ENCODE measurements at regions not wholly inside any gene's neighbourhood (a gene's known extent, or its start where the extent isn't known, plus 50 kb on each side); places are given as distances from the start of the nearest gene placed in this dataset.

GRCh38 chr10:94238006-94238617 is 124.6 kb downstream of the NOC3L start:
- TF ChIP-seq JUNB (IDR thresholded peaks at IDR 0.05; ENCODE audit: unreplicated experiment): no peak
- TF ChIP-seq CTCF (conservative IDR thresholded peaks at IDR 0.05; ENCODE audit: low read depth in 2 of 2): no peak
- TF ChIP-seq POLR2AphosphoS5 (IDR thresholded peaks at IDR 0.05; ENCODE audit: low read depth): no peak
- TF ChIP-seq EZH2 (IDR thresholded peaks at IDR 0.05; ENCODE audit: low read depth, unreplicated experiment): no peak
- TF ChIP-seq ZNF114 (CRISPR knock-in tag; IDR thresholded peaks at IDR 0.05): no peak
- TF ChIP-seq EZH2phosphoT487 (IDR thresholded peaks at IDR 0.05; ENCODE audit: unreplicated experiment): no peak

All from GM23338 (cell line).